ENCODE measurements at regions not wholly inside any gene's neighbourhood (a gene's known extent, or its start where the extent isn't known, plus 50 kb on each side); places are given as distances from the start of the nearest gene placed in this dataset.

- Histone ChIP-seq H3K36me3 (ENCODE audit: control insufficient read depth, insufficient read depth, low read length) (no peaks in the 10 kb centered on the region), H3K4me1 (ENCODE audit: control insufficient read depth, insufficient read depth, low read length, poor library complexity, severe bottlenecking) (no peaks in the 10 kb centered on the region), H3K27me3 (replicated peaks; ENCODE audit: control insufficient read depth, insufficient read depth, low read length, poor library complexity, severe bottlenecking) (no peaks in the 10 kb centered on the region), H3K4me3 (ENCODE audit: insufficient read depth, low read depth, low read length, poor library complexity, severe bottlenecking) (no peak overlapping the region), H3K27ac (ENCODE audit: insufficient read depth, low read length, poor library complexity, severe bottlenecking) (no peak overlapping the region), H3K9me3 (ENCODE audit: control insufficient read depth, low read length) (no peaks in the 10 kb centered on the region)
- no peak for DNase-seq
Observed at GRCh38 chr18:76670564-76671288, 151.6 kb upstream of the ZNF236 start.

DNA sequence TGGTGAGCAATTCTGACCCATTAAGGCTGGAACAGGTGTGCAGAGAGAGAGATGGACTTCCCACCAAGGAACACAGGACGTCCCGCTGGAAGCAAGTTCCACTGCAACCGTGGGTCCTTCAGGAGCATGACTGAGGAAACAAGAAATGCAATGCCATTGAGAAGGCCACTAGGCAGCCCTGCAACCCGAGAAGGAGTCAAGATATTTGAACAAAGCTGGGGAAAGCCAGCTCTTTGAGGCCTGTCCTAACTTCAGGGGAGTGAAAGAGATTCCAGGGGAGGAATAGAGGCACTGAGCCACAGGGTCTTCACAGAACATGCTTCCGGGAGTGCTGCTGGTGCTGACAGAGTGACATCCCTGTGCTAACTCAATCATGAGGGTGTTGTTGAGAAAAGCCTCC is 153.8 kb upstream of the ZNF236 start:
- H3K4me1 ChIP-seq (ENCODE audit: control insufficient read depth, insufficient read depth, low read length, poor library complexity, severe bottlenecking) = no peaks in the 10 kb centered on the region
- H3K27me3 ChIP-seq (replicated peaks; ENCODE audit: control insufficient read depth, insufficient read depth, low read length, poor library complexity, severe bottlenecking) = no peaks in the 10 kb centered on the region
- no peaks in the 10 kb centered on the region for H3K9me3 ChIP-seq (ENCODE audit: control insufficient read depth, low read length)
- H3K4me3 ChIP-seq (ENCODE audit: insufficient read depth, low read depth, low read length, poor library complexity, severe bottlenecking) = no peak overlapping the region
- no peaks in the 10 kb centered on the region for H3K36me3 ChIP-seq (ENCODE audit: control insufficient read depth, insufficient read depth, low read length)
- H3K27ac ChIP-seq (ENCODE audit: insufficient read depth, low read length, poor library complexity, severe bottlenecking) = no peak overlapping the region
- no peak for DNase-seq

DNA sequence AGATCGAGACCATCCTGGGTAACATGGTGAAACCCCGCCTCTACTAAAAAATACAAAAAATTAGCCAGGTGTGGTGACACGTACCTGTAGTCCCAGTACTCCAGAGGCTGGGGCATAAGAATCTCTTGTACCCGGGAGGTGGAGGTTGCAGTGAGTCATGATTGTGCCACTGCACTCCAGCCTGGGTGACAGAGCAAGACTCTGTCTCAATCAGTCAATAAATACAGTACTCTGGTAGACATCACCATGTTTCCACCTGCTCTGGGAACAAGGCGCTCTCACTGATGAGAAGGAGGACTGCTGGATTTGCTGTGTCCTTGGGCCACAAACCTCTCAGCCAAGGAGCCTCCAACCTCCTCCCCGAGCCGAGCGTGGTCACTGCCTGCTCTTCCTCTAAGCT is 154.2 kb upstream of the ZNF236 start:
- Histone ChIP-seq H3K27ac (ENCODE audit: insufficient read depth, low read length, poor library complexity, severe bottlenecking) (no peak overlapping the region), H3K4me3 (ENCODE audit: insufficient read depth, low read depth, low read length, poor library complexity, severe bottlenecking) (no peak overlapping the region), H3K27me3 (replicated peaks; ENCODE audit: control insufficient read depth, insufficient read depth, low read length, poor library complexity, severe bottlenecking) (no peaks in the 10 kb centered on the region), H3K36me3 (ENCODE audit: control insufficient read depth, insufficient read depth, low read length) (no peaks in the 10 kb centered on the region), H3K4me1 (ENCODE audit: control insufficient read depth, insufficient read depth, low read length, poor library complexity, severe bottlenecking) (no peaks in the 10 kb centered on the region), H3K9me3 (ENCODE audit: control insufficient read depth, low read length) (no peaks in the 10 kb centered on the region)
- no peak for DNase-seq

- no peak for DNase-seq
- no peak overlapping the region for H3K27ac ChIP-seq (ENCODE audit: insufficient read depth, low read length, poor library complexity, severe bottlenecking)
- no peaks in the 10 kb centered on the region for H3K9me3 ChIP-seq (ENCODE audit: control insufficient read depth, low read length)
- H3K4me1 ChIP-seq (ENCODE audit: control insufficient read depth, insufficient read depth, low read length, poor library complexity, severe bottlenecking) = no peaks in the 10 kb centered on the region
- no peaks in the 10 kb centered on the region for H3K27me3 ChIP-seq (replicated peaks; ENCODE audit: control insufficient read depth, insufficient read depth, low read length, poor library complexity, severe bottlenecking)
- H3K36me3 ChIP-seq (ENCODE audit: control insufficient read depth, insufficient read depth, low read length) = no peaks in the 10 kb centered on the region
- no peak overlapping the region for H3K4me3 ChIP-seq (ENCODE audit: insufficient read depth, low read depth, low read length, poor library complexity, severe bottlenecking)
Observed at GRCh38 chr18:76667603-76668002, 154.8 kb upstream of the ZNF236 start.

GRCh38 chr18:76662626-76663025 is 159.7 kb upstream of the ZNF236 start:
- H3K27ac ChIP-seq (ENCODE audit: insufficient read depth, low read length, poor library complexity, severe bottlenecking) = no peak overlapping the region
- no peaks in the 10 kb centered on the region for H3K27me3 ChIP-seq (replicated peaks; ENCODE audit: control insufficient read depth, insufficient read depth, low read length, poor library complexity, severe bottlenecking)
- no peak overlapping the region for H3K4me3 ChIP-seq (ENCODE audit: insufficient read depth, low read depth, low read length, poor library complexity, severe bottlenecking)
- no peaks in the 10 kb centered on the region for H3K9me3 ChIP-seq (ENCODE audit: control insufficient read depth, low read length)
- H3K4me1 ChIP-seq (ENCODE audit: control insufficient read depth, insufficient read depth, low read length, poor library complexity, severe bottlenecking) = no peaks in the 10 kb centered on the region
- DNase-seq = no peak
- no peaks in the 10 kb centered on the region for H3K36me3 ChIP-seq (ENCODE audit: control insufficient read depth, insufficient read depth, low read length)

DNA sequence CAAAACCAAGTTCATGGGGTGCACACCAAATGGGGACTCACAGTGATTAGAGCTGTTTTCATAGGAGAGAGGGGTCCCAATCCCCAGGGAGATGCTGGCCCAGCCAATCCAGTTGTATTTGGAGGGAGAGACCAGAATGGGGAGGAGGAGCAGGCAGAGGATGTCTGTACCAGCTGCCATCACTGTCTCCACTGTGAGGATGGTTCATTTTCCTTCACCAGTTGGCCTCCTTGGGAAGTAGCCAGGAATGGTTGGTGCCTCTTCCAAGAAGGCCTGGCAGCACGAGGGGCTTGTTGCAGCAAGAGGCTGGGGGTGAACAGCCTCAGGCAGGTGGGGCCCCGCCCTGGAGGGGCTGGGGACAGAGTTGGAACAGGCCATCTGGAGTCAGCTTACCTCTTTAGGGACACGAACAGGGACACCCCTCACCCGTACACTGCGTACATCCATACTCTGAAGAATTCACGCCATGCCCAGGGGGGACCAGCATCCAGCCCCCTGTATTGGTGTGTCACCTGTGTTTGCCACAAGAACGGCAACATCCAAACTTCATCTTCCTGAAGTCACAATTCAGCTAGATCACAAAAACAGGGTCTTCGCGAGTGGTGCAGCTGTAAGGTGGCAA is 161.7 kb upstream of the ZNF236 start:
- no peaks in the 10 kb centered on the region for H3K27me3 ChIP-seq (replicated peaks; ENCODE audit: control insufficient read depth, insufficient read depth, low read length, poor library complexity, severe bottlenecking)
- no peaks in the 10 kb centered on the region for H3K4me1 ChIP-seq (ENCODE audit: control insufficient read depth, insufficient read depth, low read length, poor library complexity, severe bottlenecking)
- no peak overlapping the region for H3K4me3 ChIP-seq (ENCODE audit: insufficient read depth, low read depth, low read length, poor library complexity, severe bottlenecking)
- no peaks in the 10 kb centered on the region for H3K9me3 ChIP-seq (ENCODE audit: control insufficient read depth, low read length)
- DNase-seq = no peak
- H3K36me3 ChIP-seq (ENCODE audit: control insufficient read depth, insufficient read depth, low read length) = no peaks in the 10 kb centered on the region
- H3K27ac ChIP-seq (ENCODE audit: insufficient read depth, low read length, poor library complexity, severe bottlenecking) = no peak overlapping the region

- Histone ChIP-seq H3K36me3 (ENCODE audit: control insufficient read depth, insufficient read depth, low read length) (no peaks in the 10 kb centered on the region), H3K9me3 (ENCODE audit: control insufficient read depth, low read length) (no peaks in the 10 kb centered on the region), H3K4me1 (ENCODE audit: control insufficient read depth, insufficient read depth, low read length, poor library complexity, severe bottlenecking) (no peaks in the 10 kb centered on the region), H3K27me3 (replicated peaks; ENCODE audit: control insufficient read depth, insufficient read depth, low read length, poor library complexity, severe bottlenecking) (no peaks in the 10 kb centered on the region), H3K27ac (ENCODE audit: insufficient read depth, low read length, poor library complexity, severe bottlenecking) (no peak overlapping the region), H3K4me3 (ENCODE audit: insufficient read depth, low read depth, low read length, poor library complexity, severe bottlenecking) (no peak overlapping the region)
- no peak for DNase-seq
Observed at GRCh38 chr18:76658627-76659026, 163.6 kb upstream of the ZNF516 start.

DNA sequence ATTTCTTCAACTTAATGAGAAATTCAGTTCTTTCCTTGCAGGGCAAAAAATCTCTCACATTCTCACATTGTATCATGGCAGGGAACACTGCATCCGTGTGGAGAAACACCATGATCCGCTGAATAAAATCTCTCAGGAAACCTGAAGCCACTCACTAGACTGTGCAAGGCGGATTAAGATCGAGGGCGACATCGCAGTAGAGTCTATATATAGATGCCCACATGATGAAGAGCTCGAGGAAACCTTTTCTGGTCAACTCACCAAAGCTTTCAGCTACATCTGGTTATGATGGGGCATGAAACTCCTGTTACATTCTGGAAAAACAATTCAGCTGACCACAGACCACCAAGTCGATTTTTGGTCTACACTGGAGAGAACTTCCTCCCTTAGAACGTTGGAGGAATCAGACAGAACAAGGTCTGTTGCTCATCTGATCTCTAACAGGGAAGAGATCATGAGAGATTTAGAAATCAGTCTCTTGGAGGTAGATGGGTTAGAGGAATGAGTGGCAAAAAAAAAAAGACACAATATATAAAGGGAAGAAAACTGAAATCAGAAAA is 162.9 kb upstream of the ZNF516 start:
- H3K9me3 ChIP-seq (ENCODE audit: control insufficient read depth, low read length) = no peaks in the 10 kb centered on the region

DNA sequence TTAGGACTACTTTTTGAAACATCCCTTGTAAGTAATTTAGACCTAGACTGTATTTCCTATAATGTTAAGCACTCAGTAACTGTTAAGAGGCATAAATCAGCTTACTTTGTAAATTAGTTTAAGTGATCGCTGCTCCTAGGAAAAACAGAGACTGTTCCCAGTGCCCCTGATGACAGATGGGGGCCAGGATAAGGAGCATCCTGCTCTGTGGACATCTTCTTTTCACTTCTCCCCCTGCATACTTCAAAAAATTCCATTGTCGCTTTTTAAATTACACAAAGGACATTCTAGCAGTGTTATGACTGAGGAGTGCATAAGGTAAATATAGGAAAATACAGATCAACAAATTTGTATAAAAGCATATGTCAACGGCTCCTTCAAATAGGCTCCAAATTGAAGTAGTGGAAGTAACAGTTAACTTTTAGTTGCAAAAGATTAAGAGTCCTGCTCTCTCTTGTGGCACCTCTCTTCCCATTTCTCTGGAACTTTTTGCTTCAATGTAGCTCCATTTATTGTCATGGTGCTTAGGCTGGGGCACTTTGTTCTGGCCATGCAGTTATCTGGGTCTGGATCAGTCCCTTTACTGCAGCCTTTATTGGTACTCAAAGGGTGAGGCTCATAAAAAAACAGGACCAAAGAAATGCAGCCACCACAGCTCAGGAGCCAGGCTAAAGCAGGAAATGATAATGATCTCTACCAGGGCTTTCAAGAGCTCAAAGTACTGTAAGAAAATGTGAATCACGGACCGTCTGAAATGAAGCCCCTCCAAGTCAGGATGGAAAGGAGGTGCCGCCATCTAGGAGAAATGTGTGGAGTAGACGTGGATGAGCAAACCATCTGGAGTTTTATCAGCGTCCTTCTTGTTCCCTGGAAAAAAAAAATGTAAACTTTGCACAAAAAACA is 162.1 kb upstream of the ZNF516 start:
- no peak overlapping the region for H3K4me3 ChIP-seq (ENCODE audit: insufficient read depth, low read depth, low read length, poor library complexity, severe bottlenecking)
- H3K4me1 ChIP-seq (ENCODE audit: control insufficient read depth, insufficient read depth, low read length, poor library complexity, severe bottlenecking) = no peaks in the 10 kb centered on the region
- no peaks in the 10 kb centered on the region for H3K27me3 ChIP-seq (replicated peaks; ENCODE audit: control insufficient read depth, insufficient read depth, low read length, poor library complexity, severe bottlenecking)
- no peak overlapping the region for H3K27ac ChIP-seq (ENCODE audit: insufficient read depth, low read length, poor library complexity, severe bottlenecking)
- H3K9me3 ChIP-seq (ENCODE audit: control insufficient read depth, low read length) = no peaks in the 10 kb centered on the region
- H3K36me3 ChIP-seq (ENCODE audit: control insufficient read depth, insufficient read depth, low read length) = no peaks in the 10 kb centered on the region
- DNase-seq = no peak

More for the DNA sequence above, 162.9 kb upstream of the ZNF516 start:
- no peak for DNase-seq
- H3K4me3 ChIP-seq (ENCODE audit: insufficient read depth, low read depth, low read length, poor library complexity, severe bottlenecking) = no peak overlapping the region
- no peak overlapping the region for H3K27ac ChIP-seq (ENCODE audit: insufficient read depth, low read length, poor library complexity, severe bottlenecking)
- H3K4me1 ChIP-seq (ENCODE audit: control insufficient read depth, insufficient read depth, low read length, poor library complexity, severe bottlenecking) = no peaks in the 10 kb centered on the region
- no peaks in the 10 kb centered on the region for H3K27me3 ChIP-seq (replicated peaks; ENCODE audit: control insufficient read depth, insufficient read depth, low read length, poor library complexity, severe bottlenecking)
- no peaks in the 10 kb centered on the region for H3K36me3 ChIP-seq (ENCODE audit: control insufficient read depth, insufficient read depth, low read length)
